SHP77 (cell line): ENCODE measurements at regions not wholly inside any gene's neighbourhood (a gene's known extent, or its start where the extent isn't known, plus 50 kb on each side); places are given as distances from the start of the nearest gene placed in this dataset.
"Not testable (repeated sequence)": the region's sequence is repeated elsewhere in the genome, so short reads cannot be mapped to it uniquely, and the experiment has no call there.

Source experiments
- DNase-seq, 2 experiments: peaks; one replicate each; lab custom pipeline; 2025; lab: John Stamatoyannopoulos, UW

DNA sequence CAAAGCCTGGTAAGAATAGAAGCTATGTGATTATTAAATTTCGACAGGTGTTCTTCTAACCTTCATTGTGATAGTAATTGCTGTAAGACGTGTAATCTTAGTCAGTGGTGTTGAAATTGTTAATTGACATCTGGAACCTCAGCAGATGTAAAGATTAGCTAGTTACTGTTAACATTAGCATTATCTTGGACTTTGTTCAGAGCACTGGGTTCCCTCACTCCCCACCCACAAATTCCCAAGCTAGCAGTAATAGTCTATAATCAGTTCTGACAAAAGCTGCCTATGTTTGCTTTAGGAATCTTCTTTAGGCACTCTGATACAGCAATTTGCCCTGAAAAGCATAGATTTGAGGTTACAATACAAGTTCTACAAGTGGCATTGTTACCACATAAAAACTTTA is 233.7 kb downstream of the EN1 start:
- DNase-seq, result no peak

DNA sequence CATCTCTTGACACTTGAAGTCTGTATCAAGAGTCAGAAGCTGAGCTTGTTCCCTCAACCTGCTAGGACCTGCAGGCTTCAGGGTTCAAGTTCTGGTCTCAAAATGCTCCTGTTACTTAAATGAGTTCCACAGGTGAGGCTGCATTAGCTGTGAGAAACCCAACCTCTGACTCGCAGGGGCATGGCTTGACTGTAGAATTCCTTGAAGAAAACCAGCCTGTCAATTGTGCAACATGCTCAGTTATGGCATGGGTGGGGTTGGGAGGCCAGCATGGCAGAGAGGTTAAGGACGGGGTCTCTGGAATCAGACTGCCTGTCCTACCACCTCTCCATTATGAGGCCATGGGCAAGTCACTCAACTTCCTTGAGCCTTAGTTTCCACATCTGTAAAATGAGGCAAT is 235.8 kb downstream of the EN1 start:
- no peak for DNase-seq

DNA sequence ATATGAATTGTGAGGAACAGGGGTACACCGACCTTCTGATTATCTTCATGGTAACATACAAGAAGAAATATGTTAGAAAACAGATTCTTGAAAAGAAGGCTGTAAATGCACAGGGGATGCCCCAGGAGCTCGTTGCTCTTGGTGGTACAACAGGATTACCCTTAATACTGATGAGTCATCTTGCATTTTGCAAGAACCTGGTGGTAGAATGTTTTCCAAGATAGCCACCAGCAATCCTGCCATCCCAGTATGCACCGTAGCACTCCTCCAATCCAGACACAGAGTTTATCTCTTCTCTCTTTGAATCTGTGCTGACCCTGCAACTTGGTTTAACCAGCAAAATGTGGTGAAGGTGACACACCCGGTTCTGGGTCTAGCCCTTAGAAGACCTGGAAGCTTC is 238.3 kb downstream of the EN1 start:
- DNase-seq, result no peak

DNA sequence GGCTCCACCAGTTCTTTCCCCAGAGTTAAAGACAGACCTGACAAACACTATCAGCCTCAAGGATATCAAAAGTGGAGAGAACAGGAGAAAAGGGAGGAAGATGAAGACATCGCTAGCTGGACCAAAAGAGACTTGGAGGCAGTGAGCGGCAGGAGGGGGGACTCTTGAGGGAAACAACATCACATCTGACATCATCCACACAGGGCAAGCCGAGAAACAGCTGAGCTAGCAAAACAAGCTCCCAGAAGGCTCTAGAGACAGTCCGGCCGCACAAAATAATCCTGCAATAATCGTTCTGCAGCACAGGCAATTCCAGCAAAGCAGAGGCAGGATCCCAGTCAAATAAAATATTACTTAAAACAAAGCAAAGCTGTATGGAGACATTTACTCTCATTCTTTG is 239.8 kb downstream of the EN1 start:
- DNase-seq, result no peak

DNA sequence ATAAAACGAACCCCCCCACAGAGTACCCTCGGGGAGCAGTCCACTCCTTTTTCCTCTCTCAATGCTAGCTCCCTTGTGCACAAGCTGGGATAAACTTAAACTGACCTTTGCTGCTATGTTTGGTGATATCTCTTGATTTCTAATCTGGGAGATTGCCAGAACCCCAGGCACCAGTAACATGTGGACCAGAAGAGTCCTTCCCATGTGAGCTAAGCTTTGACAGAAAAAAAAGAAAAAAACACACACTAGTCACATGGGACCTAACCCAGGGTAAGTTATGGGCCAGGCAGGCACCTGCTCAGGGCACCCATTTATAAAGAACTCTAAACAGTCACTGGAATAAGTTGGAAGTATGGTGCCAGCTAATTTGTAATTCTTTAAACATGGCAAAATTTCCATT is 242.6 kb downstream of the EN1 start:
- no peak for DNase-seq

DNA sequence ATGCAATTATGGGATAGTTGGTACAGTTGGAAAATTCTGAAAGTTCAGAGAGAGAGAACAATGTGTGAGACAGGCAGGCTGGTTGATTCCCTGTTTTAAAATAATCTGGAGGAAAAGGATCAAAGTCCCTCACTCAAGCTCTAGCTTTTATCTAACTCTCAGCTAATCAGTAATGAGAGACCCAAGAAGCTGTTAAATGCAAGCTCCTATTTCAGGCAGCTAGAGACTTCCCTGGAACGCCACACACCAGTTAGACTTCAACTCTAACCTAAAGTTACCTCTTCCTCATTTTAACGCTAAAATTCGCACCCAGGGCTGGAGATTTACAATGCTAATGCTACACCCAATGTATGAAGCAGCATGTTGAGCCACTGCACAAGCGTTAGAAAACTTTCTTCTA is 243.1 kb downstream of the EN1 start:
- no peak for DNase-seq

DNA sequence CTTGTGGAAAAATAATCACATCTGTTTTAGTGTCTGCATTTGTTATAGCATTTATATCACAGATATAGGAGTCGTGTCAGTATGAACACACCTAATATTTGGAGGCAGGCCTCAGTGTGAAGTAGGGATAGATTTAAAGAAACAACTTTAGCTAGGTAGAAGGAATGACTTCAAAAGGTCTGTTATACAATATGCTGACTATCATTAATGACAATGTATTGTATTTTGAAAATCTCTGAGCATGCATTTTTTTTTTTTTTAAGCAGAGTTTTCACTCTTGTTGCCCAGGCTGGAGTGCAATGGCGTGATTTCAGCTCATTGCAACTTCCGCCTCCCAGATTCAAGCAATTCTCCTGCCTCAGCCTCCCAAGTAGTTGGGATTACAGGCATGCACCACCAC is 248.3 kb downstream of the EN1 start:
- DNase-seq, result no peak

DNA sequence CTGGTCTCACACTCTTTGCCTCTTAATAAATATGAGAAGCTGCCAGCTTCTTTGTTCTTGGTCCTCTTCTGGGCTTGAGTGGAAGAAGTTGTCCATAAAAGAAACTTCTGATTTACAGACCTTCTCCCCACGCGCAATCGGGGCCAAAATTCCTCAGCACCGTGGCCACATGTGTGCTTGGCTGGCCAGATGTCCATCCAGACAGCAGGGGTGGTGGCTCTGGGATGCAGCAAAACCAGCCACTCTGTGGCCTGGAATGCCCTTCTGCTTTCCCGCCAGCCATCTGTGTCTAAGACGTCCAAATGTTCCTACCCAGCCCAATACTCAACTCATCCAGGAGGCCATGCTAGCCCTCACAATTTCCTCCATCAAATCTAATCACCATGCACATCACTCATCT is 250.8 kb downstream of the EN1 start:
- DNase-seq, result no peak

DNA sequence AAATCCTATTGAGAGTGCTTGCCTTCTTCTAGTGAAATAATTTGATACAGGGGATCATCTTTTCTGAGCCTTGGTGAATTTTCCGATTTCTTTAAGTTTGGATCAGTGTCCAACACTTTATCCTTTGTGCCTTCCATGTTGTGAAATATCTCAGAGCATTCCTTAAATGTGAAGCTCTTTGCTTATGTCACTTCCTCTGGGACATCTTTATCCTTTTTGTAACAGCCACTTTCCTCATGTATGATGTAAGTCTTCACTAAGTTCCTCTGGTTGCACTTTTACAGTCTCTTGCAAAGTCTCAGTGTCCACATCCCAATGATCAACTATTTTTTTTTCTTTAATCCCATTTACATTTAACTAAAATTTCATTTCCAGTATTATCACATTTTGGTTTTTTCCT is 254.2 kb downstream of the EN1 start:
- DNase-seq, result no peak

DNA sequence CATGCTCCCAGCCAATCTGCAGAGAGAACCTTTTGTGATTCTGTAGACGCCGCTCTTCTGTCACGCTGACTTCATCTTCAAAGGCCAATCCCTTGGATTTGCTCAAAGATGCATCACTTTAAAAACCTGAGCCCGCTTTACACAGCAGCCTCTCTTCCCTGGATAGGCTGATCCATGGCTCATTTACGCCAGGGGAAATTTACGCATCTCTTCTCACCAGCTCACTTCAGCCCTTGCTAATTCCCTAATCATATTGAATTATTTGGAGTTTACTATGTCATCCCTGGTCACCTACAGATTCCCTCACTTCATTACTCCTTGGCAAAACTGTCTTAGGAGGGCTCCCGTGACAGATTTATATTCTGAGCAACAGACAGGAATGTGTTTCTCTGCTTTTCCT is 256.2 kb downstream of the EN1 start:
- DNase-seq, result no peak

DNA sequence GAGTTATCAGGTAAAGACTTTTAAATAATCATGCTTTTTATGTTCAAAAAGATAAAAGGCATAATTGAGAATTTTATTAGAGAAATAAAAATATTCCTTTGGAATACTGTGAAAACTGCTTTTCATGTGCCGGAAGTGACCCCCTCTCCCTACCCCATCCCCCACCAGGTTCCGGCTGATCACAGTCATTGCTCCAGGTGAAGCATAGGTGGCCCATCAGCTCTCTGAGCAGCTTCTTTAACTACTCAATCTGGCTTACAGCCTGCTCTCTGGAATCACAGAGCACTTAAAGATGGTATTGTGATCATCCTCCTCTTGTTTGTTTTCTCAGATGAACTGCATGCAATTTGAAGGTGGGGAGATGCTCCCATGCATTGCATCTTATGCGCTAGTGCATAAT is 257.7 kb downstream of the EN1 start:
- DNase-seq, result no peak

DNA sequence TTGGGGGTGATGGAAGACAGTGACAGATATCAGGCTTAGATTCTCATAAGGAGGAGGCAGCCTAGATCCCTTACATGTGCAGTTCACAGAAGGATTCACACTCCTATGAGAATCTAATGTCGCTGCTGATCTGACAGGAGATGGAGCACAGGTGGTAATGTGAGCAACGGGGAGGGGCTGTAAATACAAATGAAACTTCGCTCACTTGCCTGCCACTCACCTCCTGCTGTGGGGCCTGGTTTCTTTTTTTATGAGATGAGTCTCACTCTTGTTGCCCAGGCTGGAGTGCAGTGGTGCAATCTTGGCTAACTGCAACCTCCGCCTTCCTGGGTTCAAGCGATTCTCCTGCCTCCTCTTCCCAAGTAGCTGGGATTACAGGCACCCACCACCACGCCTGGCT is 258.6 kb downstream of the EN1 start:
- no peak for DNase-seq

DNA sequence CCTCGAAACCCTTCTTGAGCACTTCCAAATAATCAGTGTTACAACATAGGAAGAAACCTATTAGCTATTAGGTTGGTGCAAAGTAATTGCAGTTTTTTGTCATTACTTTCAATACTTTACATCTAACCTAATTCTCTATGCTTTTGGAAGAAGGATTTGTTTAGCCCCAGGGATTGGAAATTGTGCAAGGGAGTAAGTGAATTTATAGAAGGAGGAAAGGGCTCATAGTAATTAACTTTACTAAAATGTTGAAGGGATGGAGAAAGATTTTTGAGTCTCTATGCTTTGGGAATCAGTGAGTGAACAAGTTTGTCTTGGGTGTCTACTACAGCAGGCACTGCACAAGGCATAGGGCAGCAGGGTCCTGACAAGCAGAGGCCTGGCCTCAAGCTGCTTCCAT is 261.1 kb downstream of the EN1 start:
- DNase-seq, result no peak

DNA sequence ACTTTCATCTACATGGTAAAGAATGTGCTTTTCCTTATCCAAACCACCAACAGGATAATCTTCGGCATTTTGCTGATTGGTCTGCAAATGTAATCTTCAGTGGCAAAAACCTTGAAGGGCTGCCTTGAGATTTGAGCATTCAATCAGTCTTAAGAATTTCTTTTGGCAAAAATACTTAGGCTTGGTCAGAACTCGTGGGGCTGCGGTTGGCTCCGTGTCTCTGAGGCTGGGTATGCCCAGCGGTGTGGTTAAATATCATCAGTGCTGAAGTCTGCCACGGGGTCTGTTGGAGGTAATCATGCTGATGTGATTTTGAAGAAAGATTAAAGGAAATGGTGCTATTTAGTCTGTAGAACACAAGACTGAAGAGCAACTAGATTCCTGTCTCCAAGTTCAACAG is 262.6 kb downstream of the EN1 start:
- no peak for DNase-seq

DNA sequence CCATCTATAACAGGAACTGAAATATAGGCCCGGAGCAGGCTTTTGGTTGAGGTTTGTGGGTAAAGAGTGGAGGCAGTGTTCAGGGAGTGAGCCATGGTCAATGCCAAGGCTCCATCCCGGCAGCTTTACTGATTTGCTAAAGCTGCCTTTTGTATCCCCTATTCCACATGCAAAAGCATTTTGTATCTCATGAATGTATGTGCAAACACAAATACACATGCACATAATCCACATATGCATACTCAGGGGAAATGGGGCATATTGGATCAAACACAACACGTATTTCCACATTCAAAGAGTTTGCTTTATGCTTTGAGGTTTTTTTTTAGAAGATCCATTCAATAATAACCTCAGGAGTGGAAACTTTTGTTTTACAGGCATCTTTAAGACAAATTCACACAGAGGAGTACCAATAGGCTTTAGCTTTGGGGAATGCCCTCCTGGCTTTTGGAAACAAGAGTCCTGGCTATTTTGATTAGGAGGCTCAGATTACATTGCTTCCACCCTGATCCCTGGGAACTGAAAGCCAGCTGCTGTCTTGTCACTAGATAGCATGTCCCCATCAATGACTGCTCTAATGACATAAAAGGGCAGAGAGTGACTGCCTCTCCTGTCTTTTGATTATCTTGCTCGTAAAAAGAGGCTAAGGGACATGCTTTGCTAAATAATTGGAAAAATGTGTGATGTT is 263.2 kb downstream of the EN1 start:
- no peak for DNase-seq

DNA sequence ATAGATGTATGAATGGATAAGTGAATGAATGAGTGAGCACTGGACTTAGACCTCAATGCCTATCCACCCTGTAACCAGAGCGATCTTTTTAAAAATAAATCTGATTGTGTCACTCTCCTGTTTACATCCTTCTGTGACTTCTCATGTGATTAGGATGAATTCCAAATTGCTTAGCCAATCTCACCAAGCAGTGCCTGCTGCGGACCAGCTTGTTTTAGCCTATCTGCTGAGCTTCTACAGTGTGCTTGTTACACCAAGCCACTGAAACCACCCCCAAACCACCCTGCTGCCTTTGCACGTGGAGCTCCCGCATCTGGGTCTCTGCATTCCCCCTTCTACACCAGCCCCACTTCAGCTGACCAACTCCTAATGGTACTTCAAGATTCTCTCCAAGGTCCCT is 265.4 kb downstream of the EN1 start:
- no peak for DNase-seq

DNA sequence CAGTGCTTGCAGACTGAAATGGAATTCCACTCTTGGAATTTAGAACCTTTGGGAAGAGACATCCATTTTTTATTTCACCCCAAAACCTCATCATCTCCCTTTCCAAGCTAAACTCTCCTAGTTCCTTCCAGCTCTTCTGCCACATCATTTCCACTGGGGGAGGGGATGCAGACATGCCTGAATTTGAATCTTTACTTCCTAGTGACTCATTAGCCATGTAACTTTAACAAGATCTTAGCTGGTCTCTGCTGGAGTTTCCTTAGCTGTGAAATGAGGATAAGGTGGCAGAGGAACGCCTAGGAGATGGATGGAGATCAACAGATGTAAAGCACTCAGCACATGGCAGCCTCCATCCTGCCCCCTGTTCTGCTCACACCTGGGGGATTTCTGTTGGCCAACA is 266.8 kb downstream of the EN1 start:
- DNase-seq, result no peak

DNA sequence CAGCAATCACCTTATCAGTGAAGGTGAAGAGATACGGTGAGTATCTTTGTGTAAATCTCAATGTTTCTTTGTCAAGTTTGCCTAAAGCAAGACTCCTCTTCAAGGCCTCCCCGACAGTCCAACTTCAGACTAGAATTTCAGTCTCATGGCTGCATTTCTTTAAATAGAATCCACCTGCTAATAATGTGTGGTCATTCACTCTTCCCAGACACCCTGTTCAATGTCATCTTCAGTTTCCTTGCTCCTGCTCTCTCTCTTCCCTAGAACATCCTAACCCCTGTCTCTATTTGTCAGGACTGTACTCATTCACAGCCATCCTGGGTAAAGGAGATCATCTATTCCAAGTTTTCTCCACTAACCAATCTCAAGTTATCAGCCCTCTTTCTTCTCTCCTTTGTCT is 267.3 kb downstream of the EN1 start:
- no peak for DNase-seq

DNA sequence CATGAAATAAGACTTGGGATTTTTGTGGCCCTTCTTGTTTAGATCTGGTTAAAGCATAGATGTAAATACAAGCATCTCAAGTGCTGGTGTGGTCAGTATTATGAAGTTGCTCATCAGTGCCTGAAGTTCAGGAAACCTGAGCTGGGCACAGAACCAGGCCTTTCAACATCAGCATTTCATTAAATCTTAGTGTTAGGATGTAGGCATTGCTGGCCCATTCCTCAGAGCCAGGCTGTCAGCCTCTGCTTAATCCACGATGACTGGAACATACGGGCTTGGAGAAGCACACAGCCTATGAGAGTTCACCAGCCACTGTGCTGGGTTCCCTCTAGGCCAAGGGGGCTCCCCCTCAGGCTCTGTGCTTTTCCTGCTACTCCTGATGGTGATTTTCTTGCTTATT is 270.2 kb downstream of the EN1 start:
- no peak for DNase-seq

DNA sequence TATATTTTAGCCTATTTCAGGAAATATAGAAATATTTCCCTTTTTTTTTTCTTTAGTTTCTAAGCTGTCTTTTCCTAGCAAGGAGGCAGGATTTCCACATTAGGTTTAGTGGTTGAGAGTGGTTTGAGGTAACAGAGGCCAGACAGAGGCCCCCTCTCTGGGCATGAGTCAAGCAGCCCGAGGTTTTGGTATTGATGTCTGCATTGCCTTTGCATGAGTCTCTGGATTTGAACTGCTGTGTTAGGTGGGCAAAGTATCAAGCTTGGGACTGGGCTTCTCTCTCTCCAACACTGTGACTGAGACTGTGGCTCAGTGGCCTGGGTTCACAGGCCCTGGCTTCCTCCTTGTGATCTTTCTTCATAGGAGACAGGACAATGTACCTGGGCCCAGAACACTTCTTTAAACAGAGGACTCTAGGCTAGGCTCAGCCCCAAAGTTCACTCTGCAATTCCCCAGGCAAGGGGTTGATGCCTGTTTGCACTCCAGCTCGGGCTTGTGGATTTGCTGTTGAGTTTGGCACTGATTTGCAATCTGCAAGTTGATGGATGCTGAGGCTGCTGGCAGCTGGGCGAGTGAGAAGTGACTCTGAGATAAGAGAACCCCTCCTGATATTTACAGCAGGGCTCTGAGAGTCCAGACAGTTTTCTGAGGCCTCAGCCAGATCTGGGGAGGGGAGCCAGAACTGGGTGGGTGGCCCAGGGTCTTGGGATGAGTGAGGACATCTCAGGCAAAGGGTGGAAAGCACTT is 271.2 kb downstream of the EN1 start:
- DNase-seq, result no peak

DNA sequence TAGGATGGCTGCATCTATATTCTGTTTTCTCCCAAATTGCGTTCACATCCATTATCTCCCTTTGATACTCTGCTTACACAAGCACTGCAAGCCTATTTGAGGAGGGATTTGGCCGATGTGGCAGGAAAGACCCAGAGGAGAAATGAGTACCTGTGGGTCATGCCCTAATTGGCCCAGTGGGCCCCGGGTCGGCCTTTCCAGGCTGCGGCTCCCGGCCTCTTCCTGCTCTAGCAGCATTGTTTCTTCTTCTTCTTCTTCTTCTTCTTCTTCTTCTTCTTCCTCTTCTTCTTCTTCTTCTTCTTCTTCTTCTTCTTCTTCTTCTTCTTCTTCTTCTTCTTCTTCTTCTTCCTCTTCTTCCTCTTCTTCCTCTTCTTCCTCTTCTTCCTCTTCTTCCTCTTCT is 275.1 kb downstream of the EN1 start:
- DNase-seq, result not testable (repeated sequence)

DNA sequence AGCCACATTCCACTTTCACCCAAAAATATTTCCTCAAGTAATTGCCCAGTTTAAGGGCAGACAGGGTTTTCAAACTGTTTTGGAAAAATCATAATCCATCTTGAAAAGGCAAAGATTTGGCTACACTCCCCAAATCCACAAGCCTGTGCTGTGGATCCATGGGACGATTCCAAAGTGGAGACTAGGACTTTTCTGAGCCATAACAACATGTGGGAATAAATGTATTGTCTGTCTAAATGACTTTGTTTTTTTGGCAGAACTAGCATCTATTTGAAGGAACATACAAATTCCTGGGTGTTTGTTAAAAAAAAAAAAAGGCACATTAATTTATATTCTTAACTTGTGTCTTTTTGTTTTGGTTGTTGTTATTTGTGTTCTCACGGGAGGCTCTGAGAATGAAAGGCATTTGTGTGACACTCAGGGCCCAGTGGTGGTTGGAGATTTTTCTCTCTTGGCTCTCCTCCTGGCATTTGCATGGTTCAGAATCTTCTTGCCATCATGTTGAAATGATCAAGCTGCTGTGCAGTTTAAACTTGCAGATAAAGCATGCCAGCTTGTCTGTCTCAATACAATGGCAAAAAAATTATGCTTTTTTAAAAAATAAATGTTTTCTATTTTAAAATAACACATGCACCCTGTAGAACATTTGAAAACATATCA is 277.4 kb downstream of the EN1 start:
- DNase-seq, result no peak

DNA sequence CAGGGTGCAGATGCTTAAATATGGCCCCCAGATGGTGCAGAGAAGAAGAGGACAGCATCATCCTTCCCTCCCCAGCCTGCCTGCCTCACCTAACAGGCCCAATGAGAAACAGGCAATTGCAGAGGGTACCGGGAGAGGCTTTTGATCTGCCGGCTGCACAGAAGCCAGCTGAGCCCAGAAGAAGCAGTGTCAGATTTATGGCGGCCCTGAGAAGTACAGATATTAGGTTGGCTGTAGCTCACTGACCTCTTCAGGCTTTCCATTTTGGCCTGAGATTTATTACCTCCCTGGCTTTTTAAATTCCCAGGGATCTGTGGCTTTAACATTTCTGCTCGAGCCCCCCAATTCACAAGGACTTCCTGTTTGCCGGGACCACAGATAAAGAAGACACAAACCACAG is 278.7 kb downstream of the EN1 start:
- no peak for DNase-seq
